Muscle of leg (tissue), 3 donors: ENCODE measurements at regions not wholly inside any gene's neighbourhood (a gene's known extent, or its start where the extent isn't known, plus 50 kb on each side); places are given as distances from the start of the nearest gene placed in this dataset.

Experiments used
- DNase-seq: peaks from one replicate; pipeline ENCODE4 v3.0.0; 2013
- H3K27ac ChIP-seq: one replicate; pipeline ENCODE4 v1.5.1; 2013; ENCODE audit warnings: mild to moderate bottlenecking, low read length, control low read depth
- H3K27me3 ChIP-seq: one replicate; pipeline ENCODE4 v1.6.1; 2013; ENCODE audit warnings: low read length; ENCODE audit not compliant: control insufficient read depth, insufficient read depth
- H3K36me3 ChIP-seq: one replicate; pipeline ENCODE4 v1.6.1; 2013; ENCODE audit warnings: low read length; ENCODE audit not compliant: control insufficient read depth, insufficient read depth
- H3K4me1 ChIP-seq: one replicate; pipeline ENCODE4 v1.6.1; 2013; ENCODE audit warnings: low read length; ENCODE audit not compliant: control insufficient read depth, insufficient read depth
- H3K4me3 ChIP-seq: one replicate; pipeline ENCODE4 v1.5.1; 2013; ENCODE audit warnings: low read length, control low read depth
- H3K9me3 ChIP-seq: replicated peaks from 2 replicates; pipeline ENCODE4 v1.6.1; 2013; ENCODE audit warnings: low read depth, low read length; ENCODE audit not compliant: control insufficient read depth
- WGBS: methylation state at CpG from one replicate; pipeline ENCODE4 v1.1.5; 2013; ENCODE audit warnings: missing lambda C conversion rate; ENCODE audit not compliant: insufficient coverage; 5-methylcytosine and 5-hydroxymethylcytosine counted together

- no peak for DNase-seq
- H3K4me3 ChIP-seq: no peak overlapping the region
- no peak overlapping the region for H3K27ac ChIP-seq
- no peaks in the 10 kb centered on the region for H3K36me3 ChIP-seq
- no CpG with 5 or more reads among the region's 2 CpGs for WGBS
- H3K4me1 ChIP-seq: no peaks in the 10 kb centered on the region
- H3K27me3 ChIP-seq: no peaks in the 10 kb centered on the region
- peaks cover 2% of the 10 kb centered on the region for H3K9me3 ChIP-seq
Measured at GRCh38 chr12:87253157-87253556, 776.0 kb downstream of the C12orf50 start.

DNA sequence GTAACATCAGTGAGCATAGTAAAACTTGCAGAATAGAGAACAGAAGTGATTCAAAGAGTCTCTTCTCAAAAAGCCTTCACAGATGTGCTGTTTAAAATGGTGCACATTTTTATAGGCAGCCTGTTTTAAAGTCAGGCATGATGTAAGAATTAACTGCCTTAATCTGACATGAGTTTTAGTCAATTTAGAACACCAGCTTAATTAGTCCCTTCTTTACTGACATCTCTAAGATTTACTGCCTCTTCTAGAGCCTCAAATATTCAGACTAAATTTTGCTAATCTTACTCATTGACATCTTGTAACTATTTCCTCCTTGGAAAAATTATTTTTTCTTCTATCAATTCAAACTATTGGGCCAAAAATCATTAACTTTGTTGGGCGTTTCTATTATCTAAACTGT, 782.5 kb downstream of the C12orf50 start:
- H3K27me3 ChIP-seq: no peaks in the 10 kb centered on the region
- no peaks in the 10 kb centered on the region for H3K9me3 ChIP-seq
- H3K4me1 ChIP-seq: peaks cover 3% of the 10 kb centered on the region
- H3K4me3 ChIP-seq: no peak overlapping the region
- WGBS: no CpG with 5 or more reads among the region's 1 CpG
- no peak overlapping the region for H3K27ac ChIP-seq
- no peaks in the 10 kb centered on the region for H3K36me3 ChIP-seq
- no peak for DNase-seq

GRCh38 chr12:87238466-87238865, 790.7 kb downstream of the C12orf50 start:
- no CpG with 5 or more reads among the region's 1 CpG for WGBS
- no peaks in the 10 kb centered on the region for H3K27me3 ChIP-seq
- no peaks in the 10 kb centered on the region for H3K36me3 ChIP-seq
- no peak for DNase-seq
- H3K9me3 ChIP-seq: no peaks in the 10 kb centered on the region
- H3K4me1 ChIP-seq: no peaks in the 10 kb centered on the region
- H3K4me3 ChIP-seq: no peak overlapping the region
- no peak overlapping the region for H3K27ac ChIP-seq

DNA sequence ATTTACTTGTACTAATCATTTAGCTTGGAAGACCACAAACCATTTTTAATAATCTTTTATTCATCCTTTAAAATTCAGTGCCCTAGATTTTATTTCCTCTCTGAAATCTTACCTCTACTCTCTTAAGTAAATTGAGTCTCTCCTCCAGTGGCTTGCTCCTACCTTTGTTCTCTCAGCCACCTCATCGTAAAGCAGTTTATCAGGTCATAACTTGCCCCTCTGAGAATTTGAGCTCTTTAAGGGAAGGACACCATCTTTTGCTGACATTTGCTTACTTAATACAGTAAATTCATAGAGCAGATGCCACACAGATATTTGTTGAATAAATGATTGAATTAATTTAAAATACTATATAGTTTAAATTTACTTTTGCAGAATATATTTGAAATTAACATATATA, 794.3 kb downstream of the C12orf50 start:
- no CpG with 5 or more reads among the region's 1 CpG for WGBS

GRCh38 chr12:87233671-87234070, 795.5 kb downstream of the C12orf50 start:
- Histone ChIP-seq H3K4me1 (no peaks in the 10 kb centered on the region), H3K4me3 (no peak overlapping the region), H3K27me3 (no peaks in the 10 kb centered on the region), H3K36me3 (no peaks in the 10 kb centered on the region), H3K9me3 (no peaks in the 10 kb centered on the region), H3K27ac (no peak overlapping the region)
- DNase-seq: peak; percentile 77
- WGBS: no CpG with 5 or more reads among the region's 1 CpG

More for the DNA sequence above, 794.3 kb downstream of the C12orf50 start:
- Histone ChIP-seq H3K9me3 (no peaks in the 10 kb centered on the region), H3K27me3 (no peaks in the 10 kb centered on the region), H3K4me3 (no peak overlapping the region), H3K27ac (no peak overlapping the region), H3K36me3 (no peaks in the 10 kb centered on the region), H3K4me1 (no peaks in the 10 kb centered on the region)
- no peak for DNase-seq

- H3K27ac ChIP-seq: no peak overlapping the region
- no peaks in the 10 kb centered on the region for H3K27me3 ChIP-seq
- H3K9me3 ChIP-seq: no peaks in the 10 kb centered on the region
- no CpG with 5 or more reads among the region's 1 CpG for WGBS
- no peaks in the 10 kb centered on the region for H3K36me3 ChIP-seq
- H3K4me3 ChIP-seq: no peak overlapping the region
- DNase-seq: no peak
- no peaks in the 10 kb centered on the region for H3K4me1 ChIP-seq
Measured at GRCh38 chr12:87231818-87232217, 797.4 kb downstream of the C12orf50 start.

DNA sequence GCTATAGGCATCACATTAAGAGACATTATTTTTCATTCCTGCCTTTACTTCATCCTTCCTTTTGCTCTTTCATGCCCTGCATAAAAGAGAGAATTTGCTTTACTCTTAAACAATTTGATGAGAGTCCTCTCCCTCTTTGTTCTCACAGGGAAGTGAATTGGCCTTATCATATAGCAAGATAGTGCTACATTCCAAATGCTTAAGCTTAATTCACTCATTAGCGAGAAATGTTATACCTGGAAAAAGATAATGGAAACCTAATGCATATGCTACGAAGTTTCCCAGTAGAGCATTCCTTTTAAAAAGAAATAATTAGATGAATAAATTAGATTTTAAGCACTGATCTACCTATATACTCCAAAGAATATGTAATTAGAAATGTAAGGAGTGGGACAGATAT, 798.8 kb downstream of the C12orf50 start:
- Histone ChIP-seq H3K36me3 (no peaks in the 10 kb centered on the region), H3K9me3 (no peaks in the 10 kb centered on the region), H3K27me3 (no peaks in the 10 kb centered on the region), H3K27ac (no peak overlapping the region), H3K4me1 (no peaks in the 10 kb centered on the region), H3K4me3 (no peak overlapping the region)
- no CpG with 5 or more reads among the region's 2 CpGs for WGBS
- no peak for DNase-seq

- no peak overlapping the region for H3K4me3 ChIP-seq
- no peaks in the 10 kb centered on the region for H3K4me1 ChIP-seq
- WGBS: no CpG with 5 or more reads among the region's 3 CpGs
- no peaks in the 10 kb centered on the region for H3K36me3 ChIP-seq
- H3K27me3 ChIP-seq: no peaks in the 10 kb centered on the region
- H3K27ac ChIP-seq: no peak overlapping the region
- no peaks in the 10 kb centered on the region for H3K9me3 ChIP-seq
- no peak for DNase-seq
Measured at GRCh38 chr12:87227162-87227561, 802.0 kb downstream of the C12orf50 start.

DNA sequence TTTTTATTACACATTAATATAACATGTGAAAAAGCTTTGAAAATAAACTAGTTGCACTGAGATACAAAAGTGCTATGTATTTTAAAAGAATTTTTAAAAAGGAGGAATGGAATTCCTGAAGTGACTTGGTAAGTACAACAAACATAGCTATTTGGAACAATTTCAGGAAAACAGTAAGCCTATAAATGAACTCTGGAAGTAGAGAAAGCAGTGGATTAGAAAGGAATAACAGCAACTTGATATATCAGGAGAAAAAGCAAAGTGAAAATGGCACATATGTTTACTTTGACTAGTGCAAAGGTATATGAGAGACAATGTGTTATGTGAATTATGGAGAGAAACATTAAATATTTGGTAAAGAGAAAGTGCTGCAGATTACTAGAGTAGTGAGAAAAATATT, 811.7 kb downstream of the C12orf50 start:
- DNase-seq: peak; percentile 45
- H3K36me3 ChIP-seq: no peaks in the 10 kb centered on the region
- no peaks in the 10 kb centered on the region for H3K9me3 ChIP-seq
- no peaks in the 10 kb centered on the region for H3K27me3 ChIP-seq
- H3K4me1 ChIP-seq: no peaks in the 10 kb centered on the region
- H3K4me3 ChIP-seq: no peak overlapping the region
- no peak overlapping the region for H3K27ac ChIP-seq

GRCh38 chr12:87216436-87216835, 812.8 kb downstream of the C12orf50 start:
- no CpG with 5 or more reads among the region's 4 CpGs for WGBS
- Histone ChIP-seq H3K27ac (no peak overlapping the region), H3K36me3 (no peaks in the 10 kb centered on the region), H3K27me3 (no peaks in the 10 kb centered on the region), H3K4me3 (no peak overlapping the region), H3K9me3 (no peaks in the 10 kb centered on the region), H3K4me1 (no peaks in the 10 kb centered on the region)
- peak; percentile 82 for DNase-seq

DNA sequence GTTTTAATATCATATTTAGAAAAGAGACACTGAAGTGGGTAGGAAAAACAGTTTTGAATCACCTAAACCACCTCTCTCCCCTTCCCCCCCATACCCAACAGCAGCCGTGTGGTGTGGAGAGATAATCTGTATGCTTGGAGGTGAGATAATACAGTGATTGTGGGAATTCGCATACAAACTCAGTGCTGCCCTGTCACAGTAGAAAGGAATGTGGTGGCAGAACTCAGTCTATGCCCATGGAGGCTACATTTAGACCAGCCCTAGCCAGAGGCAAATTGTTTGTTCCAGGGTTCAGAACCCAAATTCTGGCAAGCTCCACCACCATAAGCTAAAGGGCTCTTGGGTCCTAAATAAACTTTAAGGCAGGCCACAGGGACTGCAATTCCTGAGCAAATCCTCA, 827.0 kb downstream of the C12orf50 start:
- Histone ChIP-seq H3K4me3 (no peak overlapping the region), H3K4me1 (no peaks in the 10 kb centered on the region), H3K27ac (no peak overlapping the region), H3K36me3 (no peaks in the 10 kb centered on the region), H3K9me3 (no peaks in the 10 kb centered on the region), H3K27me3 (no peaks in the 10 kb centered on the region)
- DNase-seq: no peak
- WGBS: 100% methylated on average over 1 of the region's 2 CpGs
